ENCODE measurements at regions not wholly inside any gene's neighbourhood (a gene's known extent, or its start where the extent isn't known, plus 50 kb on each side); places are given as distances from the start of the nearest gene placed in this dataset.

- H3K27ac Mint-ChIP-seq, result no peak overlapping the region
- intact Hi-C loops (cut with micrococcal nuclease), result no loop called here
- TF ChIP-seq CTCF (IDR thresholded peaks at IDR 0.05), result no peak
- peaks cover 2% of the 10 kb centered on the region for H3K27me3 Mint-ChIP-seq
- peaks cover 10% of the 10 kb centered on the region for H3K9me3 Mint-ChIP-seq
- H3K4me1 Mint-ChIP-seq, result no peaks in the 10 kb centered on the region
- H3K4me3 Mint-ChIP-seq, result no peak overlapping the region
- no peak for ATAC-seq (ENCODE audit: low read depth)
- POLR2A ChIA-PET, result no interaction called here
- DNase-seq, result no peak
- H3K36me3 Mint-ChIP-seq (ENCODE audit: low read depth), result no peaks in the 10 kb centered on the region
- CTCF ChIA-PET, result no interaction called here
Observed at GRCh38 chr2:106012591-106013347, 181.3 kb downstream of the UXS1 start.

GRCh38 chr2:106012001-106012590 lies 182.0 kb downstream of the UXS1 start:
- H3K27ac Mint-ChIP-seq, result no peak overlapping the region
- POLR2A ChIA-PET, result no interaction called here
- no peak for TF ChIP-seq CTCF (IDR thresholded peaks at IDR 0.05)

GRCh38 chr2:106011380-106011779 lies 182.7 kb downstream of the UXS1 start:
- Mint-ChIP-seq H3K27me3 (peaks cover 2% of the 10 kb centered on the region), H3K27ac (no peak overlapping the region), H3K4me1 (no peaks in the 10 kb centered on the region), H3K36me3 (ENCODE audit: low read depth) (peaks cover 3% of the 10 kb centered on the region), H3K4me3 (no peak overlapping the region), H3K9me3 (peaks cover 20% of the 10 kb centered on the region)
- ChIA-PET POLR2A (no interaction called here), CTCF (no interaction called here)
- TF ChIP-seq CTCF (IDR thresholded peaks at IDR 0.05), result no peak
- ATAC-seq (ENCODE audit: low read depth) (no peak), DNase-seq (no peak)
- intact Hi-C loops (cut with micrococcal nuclease), result no loop called here

More at GRCh38 chr2:106012001-106012590, 182.0 kb downstream of the UXS1 start:
- Mint-ChIP-seq H3K4me3 (no peak overlapping the region), H3K27me3 (peaks cover 2% of the 10 kb centered on the region), H3K9me3 (peaks cover 13% of the 10 kb centered on the region), H3K36me3 (ENCODE audit: low read depth) (peaks cover under 1% of the 10 kb centered on the region), H3K4me1 (no peaks in the 10 kb centered on the region)
- intact Hi-C loops (cut with micrococcal nuclease), result no loop called here
- CTCF ChIA-PET, result no interaction called here
- ATAC-seq (ENCODE audit: low read depth) (no peak), DNase-seq (no peak)

GRCh38 chr2:106010818-106011355 lies 183.2 kb downstream of the UXS1 start:
- DNase-seq (no peak), ATAC-seq (ENCODE audit: low read depth) (no peak)
- no peak for TF ChIP-seq CTCF (IDR thresholded peaks at IDR 0.05)
- Mint-ChIP-seq H3K27me3 (no peaks in the 10 kb centered on the region), H3K36me3 (ENCODE audit: low read depth) (peaks cover 3% of the 10 kb centered on the region), H3K27ac (no peak overlapping the region), H3K4me3 (no peak overlapping the region), H3K4me1 (no peaks in the 10 kb centered on the region), H3K9me3 (peaks cover 25% of the 10 kb centered on the region)
- intact Hi-C loops (cut with micrococcal nuclease), result no loop called here
- CTCF ChIA-PET, result no interaction called here
- POLR2A ChIA-PET, result no interaction called here

GRCh38 chr2:106009096-106009495 lies 185.0 kb downstream of the UXS1 start:
- no peak for TF ChIP-seq CTCF (IDR thresholded peaks at IDR 0.05)
- DNase-seq (no peak), ATAC-seq (ENCODE audit: low read depth) (no peak)
- H3K4me1 Mint-ChIP-seq, result no peaks in the 10 kb centered on the region
- ChIA-PET POLR2A (no interaction called here), CTCF (no interaction called here)
- H3K36me3 Mint-ChIP-seq (ENCODE audit: low read depth), result peaks cover 8% of the 10 kb centered on the region
- intact Hi-C loops (cut with micrococcal nuclease), result no loop called here
- no peak overlapping the region for H3K4me3 Mint-ChIP-seq
- peaks cover 39% of the 10 kb centered on the region for H3K9me3 Mint-ChIP-seq
- H3K27ac Mint-ChIP-seq, result no peak overlapping the region
- H3K27me3 Mint-ChIP-seq, result no peaks in the 10 kb centered on the region

Data from activated B cell treated with CpG ODN at 0.5 μM for 24 hours (primary cell).